Ishikawa (cell line): ENCODE measurements at regions not wholly inside any gene's neighbourhood (a gene's known extent, or its start where the extent isn't known, plus 50 kb on each side); places are given as distances from the start of the nearest gene placed in this dataset.

Source experiments
- CREB1 ChIP-seq: IDR thresholded peaks from 2 replicates; pipeline ENCODE4 v1.6.1; 2012; ENCODE audit warnings: low read depth
- EP300 ChIP-seq: IDR thresholded peaks from 2 replicates; pipeline ENCODE4 v1.6.1; 2012; ENCODE audit warnings: borderline replicate concordance
- NFIC ChIP-seq: IDR thresholded peaks from 2 replicates; pipeline ENCODE4 v1.6.1; 2012
- REST ChIP-seq: IDR thresholded peaks from 2 replicates; pipeline ENCODE4 v1.6.1; 2012; ENCODE audit warnings: low read depth, mild to moderate bottlenecking
- TAF1 ChIP-seq: IDR thresholded peaks from 2 replicates; pipeline ENCODE4 v1.6.1; 2012; ENCODE audit warnings: low read depth, mild to moderate bottlenecking
- ZBTB7A ChIP-seq: IDR thresholded peaks from 2 replicates; pipeline ENCODE4 v1.6.1; 2012; ENCODE audit warnings: low read depth

DNA sequence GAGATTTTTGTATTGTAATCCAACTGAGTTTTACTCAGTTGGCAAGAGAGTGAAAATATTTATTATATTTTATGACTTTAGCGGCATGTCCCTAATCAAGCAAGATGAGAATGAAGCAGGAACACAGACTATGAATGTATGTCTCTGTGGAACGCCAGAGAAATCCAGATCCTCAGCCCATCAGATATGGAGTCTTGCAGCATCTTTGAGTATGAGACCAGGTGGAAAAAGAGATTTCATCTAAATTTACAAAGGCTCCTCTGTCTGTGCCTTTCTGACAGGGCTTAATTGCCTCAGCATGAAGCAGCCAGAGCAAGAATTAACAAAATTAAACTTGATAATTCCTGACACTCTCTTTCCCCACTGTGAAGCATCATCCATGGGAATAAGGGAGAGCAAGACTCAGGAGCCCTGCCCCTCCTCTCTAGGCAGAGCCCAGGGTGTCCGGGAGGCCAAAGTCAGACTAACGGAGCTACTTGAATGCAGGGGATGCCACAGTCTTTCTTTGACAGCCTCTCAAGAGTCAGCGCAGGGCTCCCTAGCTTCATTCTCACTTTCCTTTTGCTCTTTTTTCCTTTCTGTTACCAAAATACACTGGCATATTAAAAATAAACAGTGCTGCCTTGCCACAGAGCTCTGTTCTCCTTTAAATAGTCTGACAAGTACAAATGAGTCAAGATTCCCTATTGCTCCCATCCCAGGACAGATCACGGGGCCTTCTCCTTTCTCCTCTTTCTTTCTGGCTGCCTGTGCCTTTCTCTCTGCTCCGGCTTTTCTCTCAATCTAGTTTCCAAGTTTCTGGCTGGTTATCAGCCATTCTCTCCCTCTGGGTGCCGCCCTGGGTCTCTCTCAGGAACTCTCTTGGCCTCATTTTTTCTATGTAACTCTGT lies 132.2 kb upstream of the INHBA start:
- TF ChIP-seq CREB1, result no peak
- no peak for TF ChIP-seq EP300
- no peak for TF ChIP-seq TAF1
- no peak for TF ChIP-seq REST
- no peak for TF ChIP-seq ZBTB7A
- no peak for TF ChIP-seq NFIC
